Neuronal stem cell (in vitro differentiated cells): ENCODE measurements at regions not wholly inside any gene's neighbourhood (a gene's known extent, or its start where the extent isn't known, plus 50 kb on each side); places are given as distances from the start of the nearest gene placed in this dataset.

Experiments used
- DNase-seq: peaks from one replicate; pipeline ENCODE4 v3.0.0-alpha.2; 2013; ENCODE audit warnings: low spot score
- H2AFZ ChIP-seq: one replicate; pipeline ENCODE4 v1.6.1; 2013; ENCODE audit warnings: mild to moderate bottlenecking, low read length, inconsistent platforms
- H2AK5ac ChIP-seq: 2 replicates; pipeline ENCODE4 v1.6.1; 2013; ENCODE audit warnings: low read depth, mild to moderate bottlenecking, inconsistent platforms, low read length, moderate library complexity, mixed read lengths
- H2BK120ac ChIP-seq: 2 replicates; pipeline ENCODE4 v1.6.1; 2013; ENCODE audit warnings: low read depth, mild to moderate bottlenecking, inconsistent platforms, low read length, moderate library complexity, mixed read lengths
- H2BK12ac ChIP-seq: one replicate; pipeline ENCODE4 v1.6.1; 2013; ENCODE audit warnings: low read length, inconsistent platforms
- H2BK15ac ChIP-seq: 2 replicates; pipeline ENCODE4 v1.6.1; 2013; ENCODE audit warnings: mild to moderate bottlenecking, low read length, inconsistent platforms, mixed read lengths
- H2BK5ac ChIP-seq: one replicate; pipeline ENCODE4 v1.6.1; 2013; ENCODE audit warnings: inconsistent platforms, mild to moderate bottlenecking, low read length, moderate library complexity
- H3K14ac ChIP-seq: one replicate; pipeline ENCODE4 v1.6.1; 2013; ENCODE audit warnings: low read length, inconsistent platforms
- H3K18ac ChIP-seq: 2 replicates; pipeline ENCODE4 v1.6.1; 2013; ENCODE audit warnings: low read length, inconsistent platforms
- H3K23ac ChIP-seq: 2 replicates; pipeline ENCODE4 v1.6.1; 2013; ENCODE audit warnings: low read depth, mild to moderate bottlenecking, mixed read lengths, low read length, inconsistent platforms; ENCODE audit not compliant: poor library complexity
- H3K27ac ChIP-seq: replicated peaks from 3 replicates; pipeline ENCODE4 v1.5.1; 2013; ENCODE audit warnings: low read length, inconsistent platforms
- H3K27me3 ChIP-seq, 3 experiments: 2 replicates each; pipeline ENCODE4 v1.6.1; 2013; ENCODE audit warnings: low read length in 3 of 3, mild to moderate bottlenecking in 2 of 3, inconsistent platforms in 1 of 3, low read depth in 1 of 3, mixed read lengths in 1 of 3, moderate library complexity in 1 of 3; ENCODE audit not compliant: control insufficient read depth in 3 of 3, insufficient read depth in 3 of 3
- H3K36me3 ChIP-seq, 2 donors: replicated peaks in 1 of 2; 2 replicates each; pipeline ENCODE4 v1.6.1; 2013; ENCODE audit warnings: low read length in 2 of 2; ENCODE audit not compliant: control insufficient read depth in 2 of 2, insufficient read depth in 2 of 2
- H3K4ac ChIP-seq: 2 replicates; pipeline ENCODE4 v1.6.1; 2013; ENCODE audit warnings: inconsistent platforms, mild to moderate bottlenecking, low read length, moderate library complexity
- H3K4me1 ChIP-seq, 2 donors: 1 replicate in 1 of 2; 2 replicates in 1 of 2; pipeline ENCODE4 v1.6.1; 2013; ENCODE audit warnings: low read length in 2 of 2, low read depth in 1 of 2; ENCODE audit not compliant: control insufficient read depth in 2 of 2, insufficient read depth in 1 of 2
- H3K4me2 ChIP-seq: one replicate; pipeline ENCODE4 v1.6.1; 2013; ENCODE audit warnings: mild to moderate bottlenecking, low read length, inconsistent platforms; ENCODE audit not compliant: insufficient read depth, poor library complexity, severe bottlenecking
- H3K4me3 ChIP-seq, 2 donors: 2 replicates each; pipeline ENCODE4 v1.5.1; 2013; ENCODE audit warnings: low read length in 2 of 2, mild to moderate bottlenecking in 2 of 2, inconsistent platforms in 1 of 2, moderate library complexity in 1 of 2
- H3K79me1 ChIP-seq: one replicate; pipeline ENCODE4 v1.6.1; 2013; ENCODE audit warnings: low read depth, mild to moderate bottlenecking, inconsistent platforms, low read length, moderate library complexity
- H3K9ac ChIP-seq: one replicate; pipeline ENCODE4 v1.6.1; 2013; ENCODE audit warnings: mild to moderate bottlenecking, low read depth, low read length, inconsistent platforms; ENCODE audit not compliant: poor library complexity
- H3K9me3 ChIP-seq, 2 donors: replicated peaks in 1 of 2; 2 replicates each; pipeline versions ENCODE3 to v1.6.1; 2013; ENCODE audit warnings: low read length in 2 of 2, mild to moderate bottlenecking in 2 of 2, inconsistent platforms in 1 of 2, low read depth in 1 of 2, mixed read lengths in 1 of 2, moderate library complexity in 1 of 2; ENCODE audit not compliant: control insufficient read depth in 2 of 2, insufficient read depth in 1 of 2
- H4K8ac ChIP-seq: one replicate; pipeline ENCODE4 v1.6.1; 2013; ENCODE audit warnings: low read depth, mild to moderate bottlenecking, inconsistent platforms, low read length, moderate library complexity
- H4K91ac ChIP-seq: one replicate; pipeline ENCODE4 v1.6.1; 2013; ENCODE audit warnings: low read length, low read depth, mild to moderate bottlenecking, inconsistent platforms; ENCODE audit not compliant: poor library complexity
- WGBS, 2 donors: extraction: QIAGEN DNeasy Blood & Tissue Kit; methylation state at CpG; one replicate each; pipeline ENCODE4 v1.1.7; 2013; ENCODE audit warnings: missing lambda C conversion rate in 2 of 2, mixed read lengths in 1 of 2; ENCODE audit not compliant: insufficient read length in 2 of 2, insufficient replicate concordance in 1 of 2; ENCODE audit errors: extremely low coverage in 2 of 2; 5-methylcytosine and 5-hydroxymethylcytosine counted together

- H3K79me1 ChIP-seq: no peaks in the 10 kb centered on the region
- no peak overlapping the region for H3K4me2 ChIP-seq
- H3K9me3 ChIP-seq: peaks cover 0 to 3% of the 10 kb centered on the region in 2 donors
- H3K9ac ChIP-seq: no peak overlapping the region
- H3K36me3 ChIP-seq: no peaks in the 10 kb centered on the region
- no peak for DNase-seq
- H2AK5ac ChIP-seq: no peak overlapping the region
- H2BK12ac ChIP-seq: no peak overlapping the region
- no peak overlapping the region for H3K23ac ChIP-seq
- H4K8ac ChIP-seq: no peak overlapping the region
- H4K91ac ChIP-seq: no peak overlapping the region
- H3K18ac ChIP-seq: no peak overlapping the region
- no peak overlapping the region for H2BK120ac ChIP-seq
- H3K27ac ChIP-seq: no peak overlapping the region
- H2BK15ac ChIP-seq: no peak overlapping the region
- no peaks in the 10 kb centered on the region for H3K27me3 ChIP-seq
- H3K4ac ChIP-seq: no peak overlapping the region
- H3K14ac ChIP-seq: no peak overlapping the region
- no peak overlapping the region for H2BK5ac ChIP-seq
- no peak overlapping the region for H3K4me3 ChIP-seq
- no peak overlapping the region for H2AFZ ChIP-seq
- peaks cover 0 to 2% of the 10 kb centered on the region in 2 donors for H3K4me1 ChIP-seq
- no CpG with 5 or more reads among the region's 2 CpGs for WGBS, 2 donors
These were observed 343.3 kb downstream of the SETD4 start for GRCh38 chr21:35716876-35717565.

GRCh38 chr21:35713914-35714313 lies 346.4 kb downstream of the SETD4 start:
- Histone ChIP-seq H4K8ac (no peak overlapping the region), H3K4me3 (no peak overlapping the region), H2BK5ac (no peak overlapping the region), H2AK5ac (no peak overlapping the region), H2AFZ (no peak overlapping the region), H3K23ac (no peak overlapping the region), H3K18ac (no peak overlapping the region), H2BK15ac (no peak overlapping the region), H3K79me1 (no peaks in the 10 kb centered on the region), H3K9ac (no peak overlapping the region), H3K36me3 (no peaks in the 10 kb centered on the region), H3K27ac (no peak overlapping the region), H3K27me3 (no peaks in the 10 kb centered on the region), H3K4me1 (peaks cover 0 to 2% of the 10 kb centered on the region in 2 donors), H3K4ac (no peak overlapping the region), H4K91ac (no peak overlapping the region), H2BK12ac (no peak overlapping the region), H3K4me2 (no peak overlapping the region), H3K9me3 (peaks cover 0 to 3% of the 10 kb centered on the region in 2 donors), H3K14ac (no peak overlapping the region), H2BK120ac (no peak overlapping the region)
- no CpG with 5 or more reads among the region's 2 CpGs for WGBS, 2 donors
- DNase-seq: no peak

- no peak overlapping the region for H2AFZ ChIP-seq
- H3K9ac ChIP-seq: no peak overlapping the region
- H3K4me3 ChIP-seq: no peak overlapping the region
- no peak overlapping the region for H3K4me2 ChIP-seq
- no peak overlapping the region for H4K91ac ChIP-seq
- no peaks in the 10 kb centered on the region for H3K79me1 ChIP-seq
- peaks cover 0 to 3% of the 10 kb centered on the region in 2 donors for H3K9me3 ChIP-seq
- H3K27me3 ChIP-seq: no peaks in the 10 kb centered on the region
- no peak overlapping the region for H3K23ac ChIP-seq
- H2BK15ac ChIP-seq: no peak overlapping the region
- H3K18ac ChIP-seq: no peak overlapping the region
- H4K8ac ChIP-seq: no peak overlapping the region
- no peak overlapping the region for H2BK120ac ChIP-seq
- no peak overlapping the region for H3K27ac ChIP-seq
- H3K14ac ChIP-seq: no peak overlapping the region
- no peak overlapping the region for H2AK5ac ChIP-seq
- H3K4me1 ChIP-seq: peaks cover 0 to 4% of the 10 kb centered on the region in 2 donors
- no peak overlapping the region for H2BK5ac ChIP-seq
- WGBS, 2 donors: no CpG with 5 or more reads among the region's 2 CpGs
- no peak overlapping the region for H3K4ac ChIP-seq
- no peaks in the 10 kb centered on the region for H3K36me3 ChIP-seq
- DNase-seq: no peak
- H2BK12ac ChIP-seq: no peak overlapping the region
These were observed 348.7 kb downstream of the SETD4 start for GRCh38 chr21:35711661-35712060.

- no peak overlapping the region for H3K4ac ChIP-seq
- no peak overlapping the region for H3K18ac ChIP-seq
- no peak overlapping the region for H3K4me3 ChIP-seq
- H3K36me3 ChIP-seq: no peaks in the 10 kb centered on the region
- peaks cover 0 to 4% of the 10 kb centered on the region in 2 donors for H3K4me1 ChIP-seq
- WGBS, 2 donors: no CpG with 5 or more reads among the region's 3 CpGs
- no peak overlapping the region for H4K91ac ChIP-seq
- no peak overlapping the region for H2BK5ac ChIP-seq
- no peak overlapping the region for H2BK15ac ChIP-seq
- no peak overlapping the region for H2AK5ac ChIP-seq
- H3K27me3 ChIP-seq: no peaks in the 10 kb centered on the region
- H3K4me2 ChIP-seq: no peak overlapping the region
- H2BK120ac ChIP-seq: no peak overlapping the region
- DNase-seq: no peak
- H3K9me3 ChIP-seq: peaks cover 0 to 3% of the 10 kb centered on the region in 2 donors
- no peak overlapping the region for H3K14ac ChIP-seq
- no peak overlapping the region for H2AFZ ChIP-seq
- H3K79me1 ChIP-seq: no peaks in the 10 kb centered on the region
- no peak overlapping the region for H3K9ac ChIP-seq
- no peak overlapping the region for H4K8ac ChIP-seq
- no peak overlapping the region for H2BK12ac ChIP-seq
- no peak overlapping the region for H3K27ac ChIP-seq
- H3K23ac ChIP-seq: no peak overlapping the region
These were observed 349.1 kb downstream of the SETD4 start for GRCh38 chr21:35711213-35711612.
